H9 (cell line): ENCODE measurements at regions not wholly inside any gene's neighbourhood (a gene's known extent, or its start where the extent isn't known, plus 50 kb on each side); places are given as distances from the start of the nearest gene placed in this dataset.

Experiments used
- DNase-seq: peaks from one replicate; pipeline ENCODE4 v3.0.0-alpha.2; 2017
- H2AFZ ChIP-seq: one replicate; pipeline ENCODE4 v1.6.1; 2013; ENCODE audit warnings: mild to moderate bottlenecking, low read length, control low read depth, moderate library complexity
- H2AK5ac ChIP-seq: 2 replicates; pipeline ENCODE4 v1.6.1; 2013; ENCODE audit warnings: low read length, control low read depth, mixed read lengths; ENCODE audit not compliant: insufficient read length
- H2BK120ac ChIP-seq: one replicate; pipeline ENCODE4 v1.6.1; 2013; ENCODE audit warnings: low read depth, mild to moderate bottlenecking, low read length, control low read depth, inconsistent platforms; ENCODE audit not compliant: poor library complexity, severe bottlenecking
- H2BK12ac ChIP-seq: 2 replicates; pipeline ENCODE4 v1.6.1; 2013; ENCODE audit warnings: low read length, control low read depth, mixed read lengths, low read depth; ENCODE audit not compliant: insufficient read length
- H2BK15ac ChIP-seq: 2 replicates; pipeline ENCODE4 v1.6.1; 2013; ENCODE audit warnings: low read depth, low read length, control low read depth
- H2BK20ac ChIP-seq: one replicate; pipeline ENCODE4 v1.6.1; 2013; ENCODE audit warnings: low read depth, mild to moderate bottlenecking, low read length, control low read depth, inconsistent platforms; ENCODE audit not compliant: poor library complexity, severe bottlenecking
- H2BK5ac ChIP-seq: 2 replicates; pipeline ENCODE4 v1.6.1; 2013; ENCODE audit warnings: low read length, control low read depth, mixed read lengths; ENCODE audit not compliant: insufficient read length
- H3K14ac ChIP-seq: 2 replicates; pipeline ENCODE4 v1.6.1; 2013; ENCODE audit warnings: low read length, control low read depth; ENCODE audit not compliant: insufficient read depth
- H3K18ac ChIP-seq: 2 replicates; pipeline ENCODE4 v1.6.1; 2013; ENCODE audit warnings: low read depth, mild to moderate bottlenecking, mixed read lengths, low read length, control low read depth; ENCODE audit not compliant: insufficient read length
- H3K23ac ChIP-seq: 2 replicates; pipeline ENCODE4 v1.6.1; 2013; ENCODE audit warnings: low read length, control low read depth, mixed read lengths, low read depth; ENCODE audit not compliant: insufficient read length
- H3K23me2 ChIP-seq: 2 replicates; pipeline ENCODE4 v1.6.1; 2013; ENCODE audit warnings: low read depth, mild to moderate bottlenecking, mixed read lengths, low read length, control low read depth; ENCODE audit not compliant: insufficient read length, poor library complexity, severe bottlenecking
- H3K27ac ChIP-seq: 2 replicates; pipeline ENCODE4 v1.5.1; 2013; ENCODE audit warnings: low read length, control low read depth, mixed read lengths, low read depth; ENCODE audit not compliant: insufficient read length
- H3K27me3 ChIP-seq: 2 replicates; pipeline ENCODE4 v1.6.1; 2013; ENCODE audit warnings: low read length, control low read depth, inconsistent platforms; ENCODE audit not compliant: insufficient read depth
- H3K4ac ChIP-seq: 2 replicates; pipeline ENCODE4 v1.6.1; 2013; ENCODE audit warnings: low read depth, mild to moderate bottlenecking, control low read depth, inconsistent platforms, low read length, moderate library complexity
- H3K4me1 ChIP-seq: 2 replicates; pipeline ENCODE4 v1.6.1; 2013; ENCODE audit warnings: low read length, control low read depth, inconsistent platforms; ENCODE audit not compliant: insufficient read depth
- H3K4me2 ChIP-seq: 2 replicates; pipeline ENCODE4 v1.6.1; 2013; ENCODE audit warnings: low read length, control low read depth, mixed read lengths; ENCODE audit not compliant: insufficient read length, insufficient read depth
- H3K56ac ChIP-seq: 2 replicates; pipeline ENCODE4 v1.6.1; 2013; ENCODE audit warnings: low read depth, mild to moderate bottlenecking, mixed read lengths, low read length, control low read depth; ENCODE audit not compliant: insufficient read length
- H3K79me1 ChIP-seq: 2 replicates; pipeline ENCODE4 v1.6.1; 2013; ENCODE audit warnings: low read depth, mild to moderate bottlenecking, moderate library complexity, low read length, control low read depth, inconsistent platforms; ENCODE audit not compliant: insufficient read depth, poor library complexity, severe bottlenecking
- H3K79me2 ChIP-seq: 2 replicates; pipeline ENCODE4 v1.6.1; 2013; ENCODE audit warnings: low read length, control low read depth, inconsistent platforms; ENCODE audit not compliant: insufficient read depth
- H3K9ac ChIP-seq: 2 replicates; pipeline ENCODE4 v1.6.1; 2013; ENCODE audit warnings: low read length, control low read depth, mixed read lengths; ENCODE audit not compliant: insufficient read length; ENCODE audit errors: extremely low read depth
- H3K9me3 ChIP-seq: one replicate; pipeline ENCODE4 v1.6.1; 2013; ENCODE audit warnings: low read depth, low read length, inconsistent platforms; ENCODE audit not compliant: control insufficient read depth
- H3T11ph ChIP-seq: one replicate; pipeline ENCODE4 v1.6.1; 2013; ENCODE audit warnings: mild to moderate bottlenecking, low read length, control low read depth, inconsistent platforms
- H4K20me1 ChIP-seq: one replicate; pipeline ENCODE4 v1.6.1; 2013; ENCODE audit not compliant: control insufficient read depth, insufficient read length, insufficient read depth
- H4K5ac ChIP-seq: 2 replicates; pipeline ENCODE4 v1.6.1; 2013; ENCODE audit warnings: low read depth, mild to moderate bottlenecking, mixed read lengths, low read length, control low read depth; ENCODE audit not compliant: insufficient read length
- H4K8ac ChIP-seq: replicated peaks from 2 replicates; pipeline ENCODE4 v1.6.1; 2013; ENCODE audit warnings: low read length, control low read depth, mixed read lengths, low read depth; ENCODE audit not compliant: insufficient read length
- H4K91ac ChIP-seq: 2 replicates; pipeline ENCODE4 v1.6.1; 2013; ENCODE audit warnings: low read depth, mild to moderate bottlenecking, moderate library complexity, mixed read lengths, low read length, control low read depth; ENCODE audit not compliant: insufficient read length
- H3K27ac Mint-ChIP-seq, 3 experiments: 2 replicates in 2 of 3; 3 replicates in 1 of 3; pipeline ENCODE4 v1.8.0; 2020 to 2021; ENCODE audit warnings: mixed read lengths in 3 of 3, mild to moderate bottlenecking in 1 of 3, moderate library complexity in 1 of 3
- H3K27me3 Mint-ChIP-seq: 2 replicates; pipeline ENCODE4 v1.8.0; 2021; ENCODE audit warnings: low read depth, mild to moderate bottlenecking, moderate library complexity, mixed read lengths
- H3K36me3 Mint-ChIP-seq, 3 experiments: 2 replicates in 2 of 3; 3 replicates in 1 of 3; pipeline ENCODE4 v1.8.0; 2020 to 2021; ENCODE audit warnings: low read depth in 3 of 3, mixed read lengths in 3 of 3; ENCODE audit not compliant: insufficient read depth in 1 of 3
- H3K4me1 Mint-ChIP-seq, 2 experiments: 2 replicates each; pipeline ENCODE4 v1.8.0; 2020; ENCODE audit warnings: mixed read lengths in 2 of 2
- H3K4me3 Mint-ChIP-seq, 2 experiments: 2 replicates in 1 of 2; 3 replicates in 1 of 2; pipeline ENCODE4 v1.8.0; 2020 to 2021; ENCODE audit warnings: mild to moderate bottlenecking in 2 of 2, mixed read lengths in 2 of 2, moderate library complexity in 1 of 2
- H3K9me3 Mint-ChIP-seq, 2 experiments: 2 replicates in 1 of 2; 3 replicates in 1 of 2; pipeline ENCODE4 v1.8.0; 2020; ENCODE audit warnings: mild to moderate bottlenecking in 2 of 2, mixed read lengths in 2 of 2, moderate library complexity in 1 of 2
- WGBS: extraction: QIAGEN DNeasy Blood & Tissue Kit; methylation state at CpG from one replicate; pipeline ENCODE4 v1.1.7; 2013; ENCODE audit warnings: missing lambda C conversion rate, low lambda C conversion rate, mixed read lengths; ENCODE audit not compliant: insufficient read length; ENCODE audit errors: extremely low coverage; 5-methylcytosine and 5-hydroxymethylcytosine counted together
- TF ChIP-seq, protein P1 (sequence below): fragments of 200-600 bp; sonication (generic); conservative IDR thresholded peaks from 3 replicates; pipeline ENCODE4 v1.8.0; 2021; ENCODE audit warnings: antibody characterized with exemption, mild to moderate bottlenecking

DNA sequence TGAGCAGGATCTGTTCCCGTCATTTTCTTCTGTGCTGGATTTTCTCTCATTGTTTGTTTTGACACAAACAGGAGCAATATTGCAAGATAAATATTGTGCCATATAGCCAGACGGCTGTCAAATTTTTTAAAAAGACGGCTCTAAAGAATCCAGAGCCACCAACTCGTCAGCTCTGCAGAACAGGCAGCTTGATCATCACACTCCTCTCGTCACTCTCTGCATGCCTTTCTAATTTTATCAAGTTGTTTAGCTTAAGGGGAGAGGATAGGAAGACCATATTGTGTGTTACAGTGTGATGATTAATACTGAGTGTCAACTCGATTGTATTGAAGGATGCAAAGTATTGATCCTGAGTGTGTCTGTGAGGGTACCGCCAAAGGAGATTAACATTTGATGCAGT is 562.8 kb downstream of the GALC start:
- Histone ChIP-seq H3K18ac (no peak overlapping the region), H3T11ph (no peak overlapping the region), H2BK5ac (no peak overlapping the region), H4K20me1 (no peaks in the 10 kb centered on the region), H3K4me2 (no peak overlapping the region), H3K23me2 (no peaks in the 10 kb centered on the region), H3K56ac (no peak overlapping the region), H3K27ac (no peak overlapping the region), H3K14ac (no peak overlapping the region), H2AFZ (no peak overlapping the region), H2BK15ac (no peak overlapping the region), H2BK12ac (no peak overlapping the region), H3K23ac (no peak overlapping the region), H4K91ac (no peak overlapping the region), H3K4me1 (no peaks in the 10 kb centered on the region), H2AK5ac (no peak overlapping the region), H2BK120ac (no peak overlapping the region), H3K4ac (no peak overlapping the region), H3K9ac (no peak overlapping the region), H4K8ac (no peak overlapping the region), H3K27me3 (no peaks in the 10 kb centered on the region), H3K79me2 (no peaks in the 10 kb centered on the region), H3K79me1 (no peaks in the 10 kb centered on the region), H2BK20ac (no peak overlapping the region), H4K5ac (no peak overlapping the region), H3K9me3 (no peaks in the 10 kb centered on the region)
- Mint-ChIP-seq H3K4me1 (peaks cover 6 to 10% of the 10 kb centered on the region in 2 experiments; a peak in 3 of 4 replicates), H3K36me3 (no peaks in the 10 kb centered on the region), H3K27me3 (no peaks in the 10 kb centered on the region), H3K27ac (no peak overlapping the region), H3K4me3 (no peak overlapping the region), H3K9me3 (no peaks in the 10 kb centered on the region; a peak in 1 of 5 replicates)
- no CpG with 5 or more reads among the region's 7 CpGs for WGBS
- TF ChIP-seq, protein P1, sequence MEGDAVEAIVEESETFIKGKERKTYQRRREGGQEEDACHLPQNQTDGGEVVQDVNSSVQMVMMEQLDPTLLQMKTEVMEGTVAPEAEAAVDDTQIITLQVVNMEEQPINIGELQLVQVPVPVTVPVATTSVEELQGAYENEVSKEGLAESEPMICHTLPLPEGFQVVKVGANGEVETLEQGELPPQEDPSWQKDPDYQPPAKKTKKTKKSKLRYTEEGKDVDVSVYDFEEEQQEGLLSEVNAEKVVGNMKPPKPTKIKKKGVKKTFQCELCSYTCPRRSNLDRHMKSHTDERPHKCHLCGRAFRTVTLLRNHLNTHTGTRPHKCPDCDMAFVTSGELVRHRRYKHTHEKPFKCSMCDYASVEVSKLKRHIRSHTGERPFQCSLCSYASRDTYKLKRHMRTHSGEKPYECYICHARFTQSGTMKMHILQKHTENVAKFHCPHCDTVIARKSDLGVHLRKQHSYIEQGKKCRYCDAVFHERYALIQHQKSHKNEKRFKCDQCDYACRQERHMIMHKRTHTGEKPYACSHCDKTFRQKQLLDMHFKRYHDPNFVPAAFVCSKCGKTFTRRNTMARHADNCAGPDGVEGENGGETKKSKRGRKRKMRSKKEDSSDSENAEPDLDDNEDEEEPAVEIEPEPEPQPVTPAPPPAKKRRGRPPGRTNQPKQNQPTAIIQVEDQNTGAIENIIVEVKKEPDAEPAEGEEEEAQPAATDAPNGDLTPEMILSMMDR = no peak
- no peak for DNase-seq
